Activated CD4-positive, alpha-beta memory T cell treated with anti-CD3 and anti-CD28 coated beads, Interleukin-2, amount 10 ng/mL, durations not matched to agents 7 days and 5 days (primary cell): ENCODE measurements at regions not wholly inside any gene's neighbourhood (a gene's known extent, or its start where the extent isn't known, plus 50 kb on each side); places are given as distances from the start of the nearest gene placed in this dataset.

ENCODE experiments used
- CTCF ChIA-PET: fragments of 350-600 bp; sonication (Branson Sonifier 250); formaldehyde crosslinking; loops from one replicate; lab custom pipeline; 2021; ENCODE audit warnings: antibody characterized with exemption, inconsistent platforms; lab: Charles Lee
- POLR2A ChIA-PET: fragments of 350-600 bp; sonication (Branson Sonifier 250); formaldehyde crosslinking; loops from one replicate; lab custom pipeline; 2021; ENCODE audit warnings: antibody characterized with exemption; lab: Charles Lee
- DNase-seq: peaks from one replicate; pipeline ENCODE4 v3.0.0-alpha.2; 2020
- H3K27ac Mint-ChIP-seq: one replicate; pipeline ENCODE4 v1.8.0; 2021; ENCODE audit warnings: mild to moderate bottlenecking, mixed read lengths
- H3K27me3 Mint-ChIP-seq: one replicate; pipeline ENCODE4 v1.8.0; 2021; ENCODE audit warnings: mixed read lengths
- H3K36me3 Mint-ChIP-seq: one replicate; pipeline ENCODE4 v1.8.0; 2021; ENCODE audit warnings: low read depth, mixed read lengths
- H3K4me1 Mint-ChIP-seq: one replicate; pipeline ENCODE4 v1.8.0; 2021; ENCODE audit warnings: mixed read lengths
- H3K4me3 Mint-ChIP-seq: one replicate; pipeline ENCODE4 v1.8.0; 2021; ENCODE audit warnings: mild to moderate bottlenecking, mixed read lengths
- H3K9me3 Mint-ChIP-seq: one replicate; pipeline ENCODE4 v1.8.0; 2021; ENCODE audit warnings: mixed read lengths

DNA sequence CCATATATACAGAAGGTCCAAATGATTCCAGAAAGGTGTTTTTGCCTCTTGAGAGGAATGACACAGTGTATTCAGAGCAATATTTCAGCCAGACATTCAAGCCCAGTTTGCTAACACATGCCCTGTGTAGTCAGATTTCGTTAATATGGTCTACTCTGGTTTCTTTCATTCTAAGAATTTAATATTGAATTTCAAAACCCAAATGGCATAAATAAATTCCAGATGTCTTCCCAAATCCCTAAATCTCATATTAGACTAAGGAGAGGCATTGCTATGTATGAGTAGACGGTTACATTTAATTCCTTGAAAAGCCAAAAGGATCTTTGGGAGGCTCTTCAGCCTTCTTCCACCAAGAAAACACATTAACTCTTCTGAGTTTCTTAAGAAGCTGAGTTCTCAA lies 66.3 kb upstream of the C1QTNF7 start:
- H3K9me3 Mint-ChIP-seq = no peaks in the 10 kb centered on the region
- H3K4me1 Mint-ChIP-seq = no peaks in the 10 kb centered on the region
- ChIA-PET CTCF (no interaction called here), POLR2A (no interaction called here)
- H3K36me3 Mint-ChIP-seq = no peaks in the 10 kb centered on the region
- peaks cover 6% of the 10 kb centered on the region for H3K27me3 Mint-ChIP-seq
- H3K27ac Mint-ChIP-seq = no peak overlapping the region
- H3K4me3 Mint-ChIP-seq = no peak overlapping the region
- no peak for DNase-seq

DNA sequence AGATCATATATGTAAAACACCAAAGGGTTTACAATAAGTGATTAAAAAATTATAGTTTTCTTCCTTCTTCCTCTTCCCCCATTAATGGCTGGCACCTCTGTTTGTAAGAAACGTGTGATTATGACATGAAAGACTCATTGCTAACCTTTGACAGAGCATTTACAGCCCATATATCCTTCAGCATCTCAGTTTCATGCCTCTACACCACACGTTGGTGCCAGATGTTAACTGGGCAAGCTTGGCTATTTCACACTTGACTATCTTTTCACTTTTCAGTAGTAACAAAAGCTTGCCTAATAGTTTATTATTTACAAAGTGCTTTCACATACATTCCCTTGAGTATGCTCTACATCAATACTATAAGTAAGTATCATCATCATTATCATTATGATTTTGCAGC lies 65.3 kb upstream of the C1QTNF7 start:
- peaks cover 2% of the 10 kb centered on the region for H3K4me1 Mint-ChIP-seq
- no peaks in the 10 kb centered on the region for H3K9me3 Mint-ChIP-seq
- no peaks in the 10 kb centered on the region for H3K36me3 Mint-ChIP-seq
- DNase-seq = no peak
- POLR2A ChIA-PET = no interaction called here
- no peak overlapping the region for H3K27ac Mint-ChIP-seq
- peaks cover 8% of the 10 kb centered on the region for H3K27me3 Mint-ChIP-seq
- H3K4me3 Mint-ChIP-seq = no peak overlapping the region
- CTCF ChIA-PET = interaction anchor here (1.0 kb wide), 1 partner anchor 34 kb away, joined by 4 read pairs; no protein-coding TSS in a partner anchor

DNA sequence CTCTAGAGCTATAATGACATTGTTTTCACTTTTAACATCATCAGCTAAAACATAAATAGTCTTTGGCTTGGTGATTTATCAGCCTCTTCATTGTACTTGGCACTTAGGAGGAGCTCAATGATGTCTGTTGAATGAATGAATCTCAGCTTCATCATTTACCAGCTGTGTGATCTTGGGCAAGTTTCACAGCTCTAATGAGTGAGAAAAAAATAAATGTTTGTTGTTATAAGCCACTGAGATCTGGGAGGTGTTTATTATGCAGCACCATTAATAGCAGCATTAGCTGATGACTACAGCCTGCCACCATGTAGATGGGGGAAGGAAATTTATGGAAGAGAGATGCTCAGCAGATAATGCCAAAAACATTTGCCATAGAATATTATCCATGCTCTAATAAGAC lies 63.6 kb upstream of the C1QTNF7 start:
- Mint-ChIP-seq H3K27ac (no peak overlapping the region), H3K36me3 (no peaks in the 10 kb centered on the region), H3K4me3 (no peak overlapping the region), H3K4me1 (peaks cover 13% of the 10 kb centered on the region), H3K9me3 (no peaks in the 10 kb centered on the region), H3K27me3 (peaks cover 6% of the 10 kb centered on the region)
- no peak for DNase-seq
- POLR2A ChIA-PET = no interaction called here
- CTCF ChIA-PET = no interaction called here

DNA sequence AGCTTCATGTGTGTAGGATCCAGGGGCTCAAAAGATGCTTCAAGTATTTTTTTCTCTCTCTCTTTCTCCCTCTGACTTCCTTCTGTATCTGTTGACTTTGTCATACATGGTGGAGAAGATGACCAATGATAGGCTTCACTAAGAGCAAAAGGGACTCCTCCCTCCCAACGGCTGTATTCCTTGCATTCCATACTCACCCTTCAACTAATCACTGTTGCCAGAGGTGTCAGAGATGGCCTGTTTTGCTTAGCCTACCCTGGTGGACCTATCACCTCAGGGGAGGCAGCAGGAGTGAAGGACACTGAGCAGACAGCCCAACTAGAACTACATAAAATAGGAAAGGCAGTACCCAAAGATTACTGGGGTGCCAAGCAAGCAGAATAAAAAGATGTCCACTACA lies 62.2 kb upstream of the C1QTNF7 start:
- no peak overlapping the region for H3K27ac Mint-ChIP-seq
- CTCF ChIA-PET = no interaction called here
- H3K4me1 Mint-ChIP-seq = peaks cover 15% of the 10 kb centered on the region
- DNase-seq = no peak
- H3K4me3 Mint-ChIP-seq = no peak overlapping the region
- no peaks in the 10 kb centered on the region for H3K9me3 Mint-ChIP-seq
- no peaks in the 10 kb centered on the region for H3K36me3 Mint-ChIP-seq
- peaks cover 6% of the 10 kb centered on the region for H3K27me3 Mint-ChIP-seq
- POLR2A ChIA-PET = no interaction called here

DNA sequence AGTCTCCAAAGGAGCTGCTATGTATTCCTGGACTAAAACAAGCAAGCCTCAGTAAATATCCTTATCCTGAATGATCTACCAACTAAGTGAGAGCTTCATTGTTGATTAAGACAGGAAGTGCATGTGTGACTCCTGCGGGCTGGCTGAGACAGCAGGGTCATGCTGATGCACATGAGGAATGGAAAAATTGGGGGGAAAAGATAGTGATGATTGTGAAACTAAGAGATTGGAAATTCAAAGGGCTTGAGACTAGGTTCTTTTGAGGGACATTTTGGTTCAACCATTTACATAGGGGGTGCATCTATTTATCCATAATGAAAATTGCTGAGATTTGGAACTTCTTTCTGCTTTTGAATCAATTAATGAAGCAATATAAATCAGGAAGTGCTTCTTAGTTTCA lies 61.1 kb upstream of the C1QTNF7 start:
- ChIA-PET POLR2A (no interaction called here), CTCF (interaction anchor here (1.0 kb wide), 1 partner anchor 29 kb away, joined by 3 read pairs; no protein-coding TSS in a partner anchor)
- Mint-ChIP-seq H3K4me3 (no peak overlapping the region), H3K27me3 (peaks cover 6% of the 10 kb centered on the region), H3K4me1 (peaks cover 15% of the 10 kb centered on the region), H3K36me3 (no peaks in the 10 kb centered on the region), H3K27ac (no peak overlapping the region), H3K9me3 (no peaks in the 10 kb centered on the region)
- DNase-seq = no peak

DNA sequence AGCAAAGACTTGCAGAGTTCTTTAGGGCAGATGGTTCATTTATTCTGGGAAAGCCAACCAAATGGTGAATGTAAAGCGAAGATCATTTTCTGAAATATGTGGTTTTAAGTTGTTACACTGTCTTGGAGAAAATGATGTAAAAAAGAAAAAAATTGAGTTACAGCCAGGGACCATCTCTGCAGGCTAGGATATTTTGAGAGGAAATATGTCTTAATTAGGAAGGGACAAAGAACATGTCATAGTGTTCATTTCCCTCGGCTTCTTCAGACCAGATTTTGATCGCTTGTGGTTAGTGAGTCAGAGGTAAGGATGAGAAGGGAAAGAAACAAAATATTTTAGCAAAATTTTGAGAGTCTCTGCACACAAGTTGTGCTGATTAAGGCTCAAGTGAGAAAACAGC lies 59.0 kb upstream of the C1QTNF7 start:
- Mint-ChIP-seq H3K4me1 (peaks cover 15% of the 10 kb centered on the region), H3K27ac (no peak overlapping the region), H3K9me3 (no peaks in the 10 kb centered on the region), H3K4me3 (no peak overlapping the region), H3K27me3 (peaks cover 5% of the 10 kb centered on the region), H3K36me3 (no peaks in the 10 kb centered on the region)
- DNase-seq = no peak
- CTCF ChIA-PET = no interaction called here
- POLR2A ChIA-PET = no interaction called here

DNA sequence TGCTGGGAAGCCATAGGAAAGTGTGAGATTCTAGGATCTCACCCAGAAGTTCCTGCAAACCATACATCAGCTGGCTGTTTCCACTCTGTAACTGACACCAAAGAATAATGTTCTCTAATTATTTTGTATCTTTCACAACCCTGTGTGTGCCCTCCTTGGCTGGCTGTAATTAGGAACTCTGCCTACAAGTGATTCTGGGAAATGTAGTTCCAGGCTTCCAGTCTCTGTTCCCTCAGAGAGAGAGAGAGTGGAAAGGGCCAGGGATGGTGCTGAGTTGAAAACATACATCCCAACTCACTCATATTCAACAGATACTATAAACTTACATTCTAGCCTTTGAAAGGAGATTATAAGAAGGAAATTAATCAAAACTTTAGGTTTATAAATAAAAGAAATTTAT lies 57.5 kb upstream of the C1QTNF7 start:
- no peak for DNase-seq
- Mint-ChIP-seq H3K36me3 (no peaks in the 10 kb centered on the region), H3K4me3 (no peak overlapping the region), H3K4me1 (peaks cover 17% of the 10 kb centered on the region), H3K9me3 (no peaks in the 10 kb centered on the region), H3K27me3 (peaks cover 2% of the 10 kb centered on the region), H3K27ac (no peak overlapping the region)
- ChIA-PET CTCF (no interaction called here), POLR2A (no interaction called here)

DNA sequence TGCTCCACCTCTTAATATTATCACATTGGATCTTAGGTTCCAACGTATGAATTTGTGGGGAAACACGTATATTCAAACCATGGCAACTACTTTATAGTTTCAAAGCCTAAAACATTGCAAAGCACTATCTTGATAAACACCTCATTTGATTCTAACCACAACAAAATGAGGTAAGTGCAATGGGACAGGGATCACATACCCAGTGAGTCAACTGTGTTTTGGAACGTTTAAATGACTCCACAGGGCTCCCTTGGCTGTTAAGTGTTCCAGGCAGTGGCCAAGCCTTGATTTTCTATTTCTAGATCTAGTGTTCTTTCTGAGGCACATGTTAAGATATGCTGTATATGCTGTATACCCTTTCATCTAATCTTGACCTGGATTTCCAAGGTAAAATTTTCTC lies 54.5 kb upstream of the C1QTNF7 start:
- POLR2A ChIA-PET = no interaction called here
- Mint-ChIP-seq H3K27ac (no peak overlapping the region), H3K4me3 (no peak overlapping the region), H3K27me3 (no peaks in the 10 kb centered on the region), H3K4me1 (peaks cover 28% of the 10 kb centered on the region), H3K9me3 (no peaks in the 10 kb centered on the region), H3K36me3 (no peaks in the 10 kb centered on the region)
- CTCF ChIA-PET = no interaction called here
- no peak for DNase-seq

DNA sequence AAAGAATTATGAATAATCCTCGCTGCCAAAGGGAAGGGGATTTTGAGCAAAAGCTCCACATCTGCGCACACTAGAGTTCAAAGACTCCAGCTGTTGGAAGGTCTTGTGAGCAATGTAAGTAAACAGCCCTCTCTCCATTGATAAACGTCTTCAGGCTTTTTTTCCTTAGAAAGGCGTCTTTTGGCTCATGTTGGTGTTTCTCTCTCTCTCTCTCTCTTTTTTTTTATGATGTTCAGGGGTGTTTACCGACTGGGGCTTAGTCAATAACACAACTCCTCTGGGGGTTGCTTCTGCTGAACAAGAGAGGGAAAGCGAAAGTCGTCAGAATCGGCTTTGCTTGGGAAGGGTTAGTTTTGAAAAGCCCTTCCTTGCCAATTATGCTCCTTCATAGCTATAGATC lies 53.2 kb upstream of the C1QTNF7 start:
- ChIA-PET CTCF (no interaction called here), POLR2A (no interaction called here)
- no peak overlapping the region for H3K4me3 Mint-ChIP-seq
- DNase-seq = no peak
- H3K9me3 Mint-ChIP-seq = no peaks in the 10 kb centered on the region
- peaks cover 2% of the 10 kb centered on the region for H3K27me3 Mint-ChIP-seq
- no peak overlapping the region for H3K27ac Mint-ChIP-seq
- H3K36me3 Mint-ChIP-seq = no peaks in the 10 kb centered on the region
- peaks cover 18% of the 10 kb centered on the region for H3K4me1 Mint-ChIP-seq

DNA sequence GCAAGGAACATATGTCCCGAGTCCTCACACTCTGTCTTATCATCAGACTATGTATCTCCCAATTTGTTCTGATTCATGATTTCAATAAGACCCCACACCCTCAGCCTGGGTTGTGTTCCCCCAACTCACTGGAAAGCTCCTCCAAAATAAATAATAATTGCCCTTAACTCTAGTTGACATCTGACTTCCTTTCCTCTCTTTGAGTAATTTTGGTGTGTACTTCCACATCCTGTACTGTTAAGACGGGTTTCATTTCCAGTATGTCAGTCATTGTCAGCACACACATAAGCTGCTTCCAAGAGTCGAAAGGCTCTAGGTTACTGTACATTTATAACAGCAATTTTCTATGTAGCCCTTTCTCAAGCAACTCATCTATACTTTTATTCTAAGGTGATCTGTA lies 52.2 kb upstream of the C1QTNF7 start:
- Mint-ChIP-seq H3K27ac (no peak overlapping the region), H3K36me3 (no peaks in the 10 kb centered on the region), H3K4me1 (peaks cover 18% of the 10 kb centered on the region), H3K9me3 (no peaks in the 10 kb centered on the region), H3K27me3 (peaks cover 2% of the 10 kb centered on the region), H3K4me3 (no peak overlapping the region)
- ChIA-PET CTCF (interaction anchor here (1.2 to 1.3 kb wide), 2 partner anchors 21 to 144 kb away, joined by 3 to 4 read pairs; no protein-coding TSS in a partner anchor), POLR2A (no interaction called here)
- DNase-seq = no peak

DNA sequence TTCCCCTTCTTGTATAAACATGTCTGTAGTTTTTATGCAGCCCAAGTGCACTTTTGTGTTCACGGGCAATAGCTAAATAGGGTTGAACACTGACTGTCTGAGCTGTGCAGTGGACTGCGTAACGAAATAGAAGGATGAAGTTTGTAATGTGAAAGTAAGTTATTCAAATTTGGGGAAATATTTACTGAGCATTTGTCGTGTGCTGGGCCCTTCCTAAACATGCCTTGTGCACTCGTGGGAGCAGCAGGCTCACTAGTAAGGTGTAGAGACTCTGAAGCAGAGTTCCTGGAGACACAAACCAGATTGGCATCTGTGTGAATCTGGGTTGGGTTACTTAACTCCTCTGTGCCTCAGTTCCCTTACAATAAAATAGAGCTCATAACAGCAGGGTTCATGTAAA lies 51.7 kb upstream of the C1QTNF7 start:
- no peak overlapping the region for H3K4me3 Mint-ChIP-seq
- POLR2A ChIA-PET = no interaction called here

DNA sequence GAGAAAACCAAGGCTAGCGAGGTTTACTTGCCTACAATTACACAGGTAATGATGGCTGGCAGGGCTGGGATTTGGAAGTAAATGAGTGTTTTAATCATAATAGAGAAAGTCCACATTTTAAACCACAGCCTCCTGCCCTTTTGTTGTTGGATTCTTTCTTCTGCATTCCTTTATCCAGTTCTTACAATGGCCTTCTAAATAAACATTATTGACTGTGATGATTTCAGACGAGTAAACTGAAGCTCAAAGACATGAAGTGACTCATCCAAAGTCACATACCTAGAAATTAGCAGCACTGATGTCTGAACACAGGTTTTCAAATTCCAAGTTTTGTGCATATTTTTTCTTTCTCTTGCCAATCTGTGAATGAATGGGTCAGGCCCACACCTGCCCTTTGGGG lies 51.2 kb upstream of the C1QTNF7 start:
- Mint-ChIP-seq H3K27me3 (peaks cover 2% of the 10 kb centered on the region), H3K36me3 (no peaks in the 10 kb centered on the region), H3K4me1 (peaks cover 18% of the 10 kb centered on the region), H3K27ac (no peak overlapping the region), H3K9me3 (no peaks in the 10 kb centered on the region), H3K4me3 (no peak overlapping the region)
- POLR2A ChIA-PET = no interaction called here
- no peak for DNase-seq
- CTCF ChIA-PET = interaction anchor here (1.2 to 1.9 kb wide), 3 partner anchors 20 to 145 kb away, joined by 3 to 6 read pairs (median 4); no protein-coding TSS in a partner anchor

More for the DNA sequence above, 51.7 kb upstream of the C1QTNF7 start:
- Mint-ChIP-seq H3K36me3 (no peaks in the 10 kb centered on the region), H3K27me3 (peaks cover 2% of the 10 kb centered on the region), H3K27ac (no peak overlapping the region), H3K4me1 (peaks cover 18% of the 10 kb centered on the region), H3K9me3 (no peaks in the 10 kb centered on the region)
- CTCF ChIA-PET = interaction anchor here (1.2 to 1.3 kb wide), 2 partner anchors 21 to 144 kb away, joined by 3 to 4 read pairs; no protein-coding TSS in a partner anchor
- no peak for DNase-seq
